ENCODE measurements at regions not wholly inside any gene's neighbourhood (a gene's known extent, or its start where the extent isn't known, plus 50 kb on each side); places are given as distances from the start of the nearest gene placed in this dataset.

DNA sequence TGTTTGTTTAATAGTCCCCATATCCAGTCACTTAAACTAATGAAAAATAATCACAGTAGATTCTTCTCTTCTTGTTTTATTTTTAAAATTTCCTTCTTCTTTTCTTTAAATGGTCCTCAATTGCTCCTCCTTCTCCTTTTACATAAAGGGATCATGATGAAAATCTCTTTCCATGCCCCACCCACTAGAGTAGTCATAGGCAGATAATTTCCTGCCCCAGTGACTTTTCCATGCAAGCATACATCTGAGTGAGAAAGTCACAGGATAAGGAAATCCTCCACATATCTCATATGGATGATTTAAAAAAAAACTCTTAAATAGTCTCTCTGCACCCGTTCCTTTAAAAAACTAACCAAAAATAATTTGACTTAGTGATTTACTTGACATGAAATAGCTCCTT is 552.3 kb upstream of the SETBP1 start:
- TF ChIP-seq, protein P1, sequence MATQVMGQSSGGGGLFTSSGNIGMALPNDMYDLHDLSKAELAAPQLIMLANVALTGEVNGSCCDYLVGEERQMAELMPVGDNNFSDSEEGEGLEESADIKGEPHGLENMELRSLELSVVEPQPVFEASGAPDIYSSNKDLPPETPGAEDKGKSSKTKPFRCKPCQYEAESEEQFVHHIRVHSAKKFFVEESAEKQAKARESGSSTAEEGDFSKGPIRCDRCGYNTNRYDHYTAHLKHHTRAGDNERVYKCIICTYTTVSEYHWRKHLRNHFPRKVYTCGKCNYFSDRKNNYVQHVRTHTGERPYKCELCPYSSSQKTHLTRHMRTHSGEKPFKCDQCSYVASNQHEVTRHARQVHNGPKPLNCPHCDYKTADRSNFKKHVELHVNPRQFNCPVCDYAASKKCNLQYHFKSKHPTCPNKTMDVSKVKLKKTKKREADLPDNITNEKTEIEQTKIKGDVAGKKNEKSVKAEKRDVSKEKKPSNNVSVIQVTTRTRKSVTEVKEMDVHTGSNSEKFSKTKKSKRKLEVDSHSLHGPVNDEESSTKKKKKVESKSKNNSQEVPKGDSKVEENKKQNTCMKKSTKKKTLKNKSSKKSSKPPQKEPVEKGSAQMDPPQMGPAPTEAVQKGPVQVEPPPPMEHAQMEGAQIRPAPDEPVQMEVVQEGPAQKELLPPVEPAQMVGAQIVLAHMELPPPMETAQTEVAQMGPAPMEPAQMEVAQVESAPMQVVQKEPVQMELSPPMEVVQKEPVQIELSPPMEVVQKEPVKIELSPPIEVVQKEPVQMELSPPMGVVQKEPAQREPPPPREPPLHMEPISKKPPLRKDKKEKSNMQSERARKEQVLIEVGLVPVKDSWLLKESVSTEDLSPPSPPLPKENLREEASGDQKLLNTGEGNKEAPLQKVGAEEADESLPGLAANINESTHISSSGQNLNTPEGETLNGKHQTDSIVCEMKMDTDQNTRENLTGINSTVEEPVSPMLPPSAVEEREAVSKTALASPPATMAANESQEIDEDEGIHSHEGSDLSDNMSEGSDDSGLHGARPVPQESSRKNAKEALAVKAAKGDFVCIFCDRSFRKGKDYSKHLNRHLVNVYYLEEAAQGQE (IDR thresholded peaks at IDR 0.05; ENCODE audit: insufficient read depth in 1 of 2, low read depth in 2 of 2, low read length in 2 of 2) = no peak
- TF ChIP-seq SIN3A (IDR thresholded peaks at IDR 0.05; ENCODE audit: borderline replicate concordance, insufficient read depth, low read length) (no peak), TAF1 (IDR thresholded peaks at IDR 0.05; ENCODE audit: borderline replicate concordance, insufficient read depth, low read length) (no peak), FOXP2 (optimal IDR thresholded peaks at IDR 0.05; ENCODE audit: borderline replicate concordance, extremely low read depth, extremely low read length, insufficient read depth) (no peak)

Measured in PFSK-1 (cell line).